ENCODE measurements at regions not wholly inside any gene's neighbourhood (a gene's known extent, or its start where the extent isn't known, plus 50 kb on each side); places are given as distances from the start of the nearest gene placed in this dataset.

- no peak for FAIRE-seq
Observed at GRCh38 chr9:12065686-12066085, 627.5 kb upstream of the TYRP1 start.

GRCh38 chr9:12066455-12067035 lies 626.6 kb upstream of the TYRP1 start:
- intact Hi-C loops (cut with DNase I) = no loop called here
- no peaks in the 10 kb centered on the region for H3K4me1 ChIP-seq (ENCODE audit: control insufficient read depth in 2 of 3, insufficient read depth in 2 of 3, low read depth in 1 of 3, low read length in 3 of 3)
- H3K27ac ChIP-seq (ENCODE audit: low read depth in 2 of 2, low read length in 2 of 2) = no peak overlapping the region
- no peaks in the 10 kb centered on the region for H3K36me3 ChIP-seq (ENCODE audit: control insufficient read depth in 2 of 3, insufficient read depth in 3 of 3, low read length in 3 of 3)
- no peaks in the 10 kb centered on the region for H3K27me3 ChIP-seq (ENCODE audit: control insufficient read depth, insufficient read depth, low read length)
- no peak for DNase-seq
- H3K4me3 ChIP-seq (ENCODE audit: low read length in 3 of 3) = no peak overlapping the region
- no peak overlapping the region for H3K9ac ChIP-seq (ENCODE audit: low read length in 3 of 3)
- no peaks in the 10 kb centered on the region for H3K9me3 ChIP-seq (ENCODE audit: control insufficient read depth in 2 of 3, insufficient read depth in 1 of 3, low read length in 3 of 3)
- no peak for FAIRE-seq
- no peak for TF ChIP-seq CTCF (IDR thresholded peaks at IDR 0.05; ENCODE audit: borderline replicate concordance, extremely low read depth, insufficient read depth)

More at GRCh38 chr9:12065686-12066085, 627.5 kb upstream of the TYRP1 start:
- Histone ChIP-seq H3K9ac (ENCODE audit: low read length in 3 of 3) (no peak overlapping the region), H3K27me3 (ENCODE audit: control insufficient read depth, insufficient read depth, low read length) (no peaks in the 10 kb centered on the region), H3K4me3 (ENCODE audit: low read length in 3 of 3) (no peak overlapping the region), H3K27ac (ENCODE audit: low read depth in 2 of 2, low read length in 2 of 2) (no peak overlapping the region), H3K36me3 (ENCODE audit: control insufficient read depth in 2 of 3, insufficient read depth in 3 of 3, low read length in 3 of 3) (no peaks in the 10 kb centered on the region), H3K4me1 (ENCODE audit: control insufficient read depth in 2 of 3, insufficient read depth in 2 of 3, low read depth in 1 of 3, low read length in 3 of 3) (no peaks in the 10 kb centered on the region), H3K9me3 (ENCODE audit: control insufficient read depth in 2 of 3, insufficient read depth in 1 of 3, low read length in 3 of 3) (no peaks in the 10 kb centered on the region)
- no peak for DNase-seq
- TF ChIP-seq CTCF (IDR thresholded peaks at IDR 0.05; ENCODE audit: borderline replicate concordance, extremely low read depth, insufficient read depth) = no peak
- intact Hi-C loops (cut with DNase I) = no loop called here

GRCh38 chr9:12069366-12069765 lies 623.8 kb upstream of the TYRP1 start:
- no peak for FAIRE-seq
- Histone ChIP-seq H3K36me3 (ENCODE audit: control insufficient read depth in 2 of 3, insufficient read depth in 3 of 3, low read length in 3 of 3) (no peaks in the 10 kb centered on the region), H3K9me3 (ENCODE audit: control insufficient read depth in 2 of 3, insufficient read depth in 1 of 3, low read length in 3 of 3) (no peaks in the 10 kb centered on the region), H3K27ac (ENCODE audit: low read depth in 2 of 2, low read length in 2 of 2) (no peak overlapping the region), H3K4me3 (ENCODE audit: low read length in 3 of 3) (no peak overlapping the region), H3K4me1 (ENCODE audit: control insufficient read depth in 2 of 3, insufficient read depth in 2 of 3, low read depth in 1 of 3, low read length in 3 of 3) (no peaks in the 10 kb centered on the region), H3K9ac (ENCODE audit: low read length in 3 of 3) (no peak overlapping the region), H3K27me3 (ENCODE audit: control insufficient read depth, insufficient read depth, low read length) (no peaks in the 10 kb centered on the region)
- no peak for TF ChIP-seq CTCF (IDR thresholded peaks at IDR 0.05; ENCODE audit: borderline replicate concordance, extremely low read depth, insufficient read depth)
- DNase-seq = no peak
- intact Hi-C loops (cut with DNase I) = no loop called here

- no peak overlapping the region for H3K9ac ChIP-seq (ENCODE audit: low read length in 3 of 3)
- no peaks in the 10 kb centered on the region for H3K27me3 ChIP-seq (ENCODE audit: control insufficient read depth, insufficient read depth, low read length)
- no peaks in the 10 kb centered on the region for H3K36me3 ChIP-seq (ENCODE audit: control insufficient read depth in 2 of 3, insufficient read depth in 3 of 3, low read length in 3 of 3)
- FAIRE-seq = no peak
- no peaks in the 10 kb centered on the region for H3K9me3 ChIP-seq (ENCODE audit: control insufficient read depth in 2 of 3, insufficient read depth in 1 of 3, low read length in 3 of 3)
- H3K4me3 ChIP-seq (ENCODE audit: low read length in 3 of 3) = no peak overlapping the region
- no peak for DNase-seq
- no peak for TF ChIP-seq CTCF (IDR thresholded peaks at IDR 0.05; ENCODE audit: borderline replicate concordance, extremely low read depth, insufficient read depth)
- no peak overlapping the region for H3K27ac ChIP-seq (ENCODE audit: low read depth in 2 of 2, low read length in 2 of 2)
- intact Hi-C loops (cut with DNase I) = no loop called here
- H3K4me1 ChIP-seq (ENCODE audit: control insufficient read depth in 2 of 3, insufficient read depth in 2 of 3, low read depth in 1 of 3, low read length in 3 of 3) = no peaks in the 10 kb centered on the region
Observed at GRCh38 chr9:12085399-12085798, 607.8 kb upstream of the TYRP1 start.

All from kidney (tissue), 13 donors.